Testis (tissue), 2 donors: ENCODE measurements at regions not wholly inside any gene's neighbourhood (a gene's known extent, or its start where the extent isn't known, plus 50 kb on each side); places are given as distances from the start of the nearest gene placed in this dataset.

Source experiments
- DNase-seq: peaks from one replicate; pipeline ENCODE4 v3.0.0-alpha.2; 2019
- H3K27ac ChIP-seq, 2 donors: fragments of 200-600 bp; sonication (generic); one replicate each; pipeline ENCODE4 v1.5.1; 2019
- H3K27me3 ChIP-seq: fragments of 200-600 bp; sonication (generic); one replicate; pipeline ENCODE4 v1.5.1; 2019
- H3K36me3 ChIP-seq: fragments of 200-600 bp; sonication (generic); one replicate; pipeline ENCODE4 v1.5.1; 2017; ENCODE audit warnings: low read depth; ENCODE audit errors: missing control alignments
- H3K4me1 ChIP-seq: fragments of 200-600 bp; sonication (generic); one replicate; pipeline ENCODE4 v1.5.1; 2019
- H3K4me3 ChIP-seq, 2 donors: fragments of 200-600 bp; sonication (generic); one replicate each; pipeline ENCODE4 v1.5.1; 2017 to 2019
- H3K9me3 ChIP-seq: fragments of 200-600 bp; sonication (generic); one replicate; pipeline ENCODE4 v1.5.1; 2017
- CTCF ChIP-seq, 3 experiments: fragments of 450-650 bp in 2 of 3; fragments of 200-600 bp in 1 of 3; sonication (generic) in 1 of 3; IDR thresholded peaks; one replicate each; pipeline ENCODE4 v1.5.1; 2016 to 2019; ENCODE audit warnings: antibody characterized with exemption in 3 of 3, mild to moderate bottlenecking in 2 of 3, moderate library complexity in 1 of 3
- POLR2A ChIP-seq: fragments of 450-650 bp; IDR thresholded peaks from one replicate; pipeline ENCODE4 v1.6.1; 2017; ENCODE audit warnings: antibody characterized with exemption, mild to moderate bottlenecking, moderate library complexity
- WGBS, 2 donors: methylation state at CpG; one replicate each; pipeline ENCODE4 v1.1.5; 2018; 5-methylcytosine and 5-hydroxymethylcytosine counted together
- intact Hi-C: fragments of 100-400 bp; cut with DNase I; formaldehyde crosslinking; loops from one replicate; pipeline ENCODE4 v1.15.1; 2023; ENCODE audit warnings: low total_unique reads

DNA sequence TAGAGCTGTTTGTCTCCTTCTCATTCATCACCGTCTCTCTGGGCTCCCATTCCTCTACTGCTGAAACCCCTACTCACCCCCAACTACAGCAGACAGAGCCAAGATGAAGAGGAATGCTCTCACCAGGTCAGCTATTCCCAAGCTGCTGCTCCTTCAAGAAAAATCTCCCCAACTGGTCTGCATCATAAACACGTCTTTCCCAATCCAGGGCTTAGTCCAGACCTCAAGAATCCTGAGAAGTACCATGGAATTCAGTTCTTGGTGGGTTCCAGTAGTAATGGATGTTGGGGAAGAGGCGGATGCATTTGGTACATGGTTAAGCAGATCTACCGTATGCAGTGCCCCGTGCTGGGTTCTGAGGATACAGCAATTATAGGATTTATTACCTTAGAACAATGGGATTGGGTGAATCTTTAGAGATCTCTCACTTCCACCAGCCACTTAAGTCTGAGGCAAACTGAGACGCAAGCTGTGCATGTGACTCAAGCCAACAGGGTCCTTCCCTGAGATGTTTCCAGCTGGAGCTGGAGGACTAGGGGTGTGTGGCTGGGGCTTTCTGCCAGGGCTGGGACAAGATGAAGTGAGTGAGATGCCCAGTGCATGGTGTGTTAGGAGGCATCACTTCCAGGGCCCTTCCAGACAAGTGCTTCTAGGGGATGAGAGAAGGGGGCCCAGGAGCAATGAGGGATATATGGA lies 232.7 kb upstream of the CDH5 start:
- H3K27ac ChIP-seq: no peak overlapping the region
- no peaks in the 10 kb centered on the region for H3K27me3 ChIP-seq
- H3K36me3 ChIP-seq: no peaks in the 10 kb centered on the region
- 84 to 95% methylated on average over 6 of the region's 6 CpGs for WGBS, 2 donors
- TF ChIP-seq POLR2A (no peak), CTCF (IDR thresholded peaks at IDR 0.05) (no peak)
- H3K9me3 ChIP-seq: no peaks in the 10 kb centered on the region
- H3K4me1 ChIP-seq: peaks cover 9% of the 10 kb centered on the region
- H3K4me3 ChIP-seq: no peak overlapping the region
- DNase-seq: no peak
- intact Hi-C loops: no loop called here

GRCh38 chr16:66131895-66132294 lies 234.6 kb upstream of the CDH5 start:
- no peaks in the 10 kb centered on the region for H3K36me3 ChIP-seq
- 89 to 91% methylated on average over 3 of the region's 3 CpGs for WGBS, 2 donors
- peaks cover 16% of the 10 kb centered on the region for H3K4me1 ChIP-seq
- no peak for DNase-seq
- no peak overlapping the region for H3K27ac ChIP-seq
- H3K9me3 ChIP-seq: no peaks in the 10 kb centered on the region
- TF ChIP-seq POLR2A (no peak), CTCF (IDR thresholded peaks at IDR 0.05) (no peak)
- intact Hi-C loops: no loop called here
- no peak overlapping the region for H3K4me3 ChIP-seq
- H3K27me3 ChIP-seq: no peaks in the 10 kb centered on the region

DNA sequence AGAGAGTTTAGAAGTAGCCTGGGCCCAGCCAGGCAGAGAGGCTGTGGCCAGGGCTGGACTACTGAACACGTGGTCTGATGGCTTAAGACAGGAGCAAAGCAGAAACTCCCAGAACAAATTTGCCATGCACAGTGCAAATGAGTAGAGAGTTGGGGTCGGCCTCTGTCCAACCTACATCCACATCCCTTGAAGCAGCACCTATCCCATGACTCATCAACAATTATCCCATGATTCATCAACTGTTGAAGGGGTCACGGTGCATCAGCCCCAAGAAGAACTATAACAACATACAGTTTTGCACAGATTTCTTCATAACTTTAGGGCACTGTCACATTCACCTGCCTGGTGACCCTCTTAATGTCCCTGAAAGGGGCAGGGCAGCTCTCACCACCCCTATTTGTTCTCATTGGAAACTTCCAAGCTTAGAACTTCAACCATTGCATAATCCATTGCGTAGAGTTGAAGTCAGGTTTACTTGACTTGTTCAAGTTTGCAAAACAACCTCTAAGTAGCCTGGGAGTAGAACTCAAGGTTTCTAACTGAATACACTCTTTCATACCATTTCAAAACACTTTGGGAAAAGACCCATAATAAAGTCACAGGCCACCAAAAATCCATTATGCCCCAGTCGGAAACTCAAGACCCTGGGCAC lies 235.2 kb upstream of the CDH5 start:
- Histone ChIP-seq H3K4me1 (peaks cover 16% of the 10 kb centered on the region), H3K27ac (no peak overlapping the region), H3K36me3 (no peaks in the 10 kb centered on the region), H3K4me3 (no peak overlapping the region), H3K27me3 (no peaks in the 10 kb centered on the region), H3K9me3 (no peaks in the 10 kb centered on the region)
- intact Hi-C loops: no loop called here
- no peak for TF ChIP-seq CTCF (IDR thresholded peaks at IDR 0.05)
- TF ChIP-seq POLR2A: no peak
- WGBS, 2 donors: 91 to 96% methylated on average over 5 of the region's 5 CpGs
- DNase-seq: no peak

GRCh38 chr16:66130296-66130905 lies 236.1 kb upstream of the CDH5 start:
- DNase-seq: no peak
- Histone ChIP-seq H3K4me1 (peaks cover 13% of the 10 kb centered on the region), H3K4me3 (no peak overlapping the region), H3K27me3 (no peaks in the 10 kb centered on the region), H3K9me3 (no peaks in the 10 kb centered on the region), H3K27ac (no peak overlapping the region), H3K36me3 (no peaks in the 10 kb centered on the region)
- TF ChIP-seq POLR2A (no peak), CTCF (IDR thresholded peaks at IDR 0.05) (no peak)
- WGBS, 2 donors: 82 to 87% methylated on average over 5 of the region's 5 CpGs
- intact Hi-C loops: no loop called here
